ENCODE measurements at regions not wholly inside any gene's neighbourhood (a gene's known extent, or its start where the extent isn't known, plus 50 kb on each side); places are given as distances from the start of the nearest gene placed in this dataset.

GRCh38 chr5:52457810-52458209 lies 329.9 kb upstream of the ITGA1 start:
- Histone ChIP-seq H3K27ac (no peak overlapping the region), H3K4me3 (no peak overlapping the region), H3K36me3 (no peaks in the 10 kb centered on the region), H3K27me3 (replicated peaks; ENCODE audit: insufficient read depth) (no peaks in the 10 kb centered on the region), H3K4me1 (replicated peaks) (no peaks in the 10 kb centered on the region), H3K9me3 (no peaks in the 10 kb centered on the region)
- no peak for DNase-seq (ENCODE audit: low spot score)
- TF ChIP-seq POLR2AphosphoS5 (IDR thresholded peaks at IDR 0.05) = no peak
- no peak for TF ChIP-seq POLR2A (IDR thresholded peaks at IDR 0.05)
- TF ChIP-seq CTCF (IDR thresholded peaks at IDR 0.05) = no peak
- WGBS = 23% methylated on average over 2 of the region's 2 CpGs
- intact Hi-C loops (cut with DNase I) = no loop called here

- WGBS = 35% methylated on average over 4 of the region's 4 CpGs
- H3K36me3 ChIP-seq = no peaks in the 10 kb centered on the region
- no peaks in the 10 kb centered on the region for H3K27me3 ChIP-seq (replicated peaks; ENCODE audit: insufficient read depth)
- H3K9me3 ChIP-seq = no peaks in the 10 kb centered on the region
- no peaks in the 10 kb centered on the region for H3K4me1 ChIP-seq (replicated peaks)
- intact Hi-C loops (cut with DNase I) = no loop called here
- no peak overlapping the region for H3K27ac ChIP-seq
- no peak overlapping the region for H3K4me3 ChIP-seq
- TF ChIP-seq CTCF (IDR thresholded peaks at IDR 0.05) = no peak
- TF ChIP-seq POLR2AphosphoS5 (IDR thresholded peaks at IDR 0.05) = no peak
- no peak for TF ChIP-seq POLR2A (IDR thresholded peaks at IDR 0.05)
- DNase-seq (ENCODE audit: low spot score) = no peak
Measured at GRCh38 chr5:52466113-52466512, 321.6 kb upstream of the ITGA1 start.

- intact Hi-C loops (cut with DNase I) = no loop called here
Measured at GRCh38 chr5:52466749-52467520, 320.8 kb upstream of the ITGA1 start.

GRCh38 chr5:52468976-52469375 lies 318.7 kb upstream of the ITGA1 start:
- TF ChIP-seq CTCF (IDR thresholded peaks at IDR 0.05) (no peak), POLR2AphosphoS5 (IDR thresholded peaks at IDR 0.05) (no peak), POLR2A (IDR thresholded peaks at IDR 0.05) (no peak)
- H3K9me3 ChIP-seq = no peaks in the 10 kb centered on the region
- no peaks in the 10 kb centered on the region for H3K27me3 ChIP-seq (replicated peaks; ENCODE audit: insufficient read depth)
- WGBS = 59% methylated on average over 1 of the region's 1 CpG
- no peak for DNase-seq (ENCODE audit: low spot score)
- no peak overlapping the region for H3K4me3 ChIP-seq
- no peaks in the 10 kb centered on the region for H3K36me3 ChIP-seq
- no peak overlapping the region for H3K27ac ChIP-seq
- intact Hi-C loops (cut with DNase I) = no loop called here
- H3K4me1 ChIP-seq (replicated peaks) = no peaks in the 10 kb centered on the region

More at GRCh38 chr5:52466749-52467520, 320.8 kb upstream of the ITGA1 start:
- H3K27ac ChIP-seq = no peak overlapping the region
- no peaks in the 10 kb centered on the region for H3K4me1 ChIP-seq (replicated peaks)
- WGBS = 67% methylated on average over 7 of the region's 7 CpGs
- DNase-seq (ENCODE audit: low spot score) = no peak
- no peak overlapping the region for H3K4me3 ChIP-seq
- no peaks in the 10 kb centered on the region for H3K27me3 ChIP-seq (replicated peaks; ENCODE audit: insufficient read depth)
- H3K9me3 ChIP-seq = no peaks in the 10 kb centered on the region
- TF ChIP-seq CTCF (IDR thresholded peaks at IDR 0.05) (no peak), POLR2AphosphoS5 (IDR thresholded peaks at IDR 0.05) (no peak), POLR2A (IDR thresholded peaks at IDR 0.05) (no peak)
- H3K36me3 ChIP-seq = no peaks in the 10 kb centered on the region

GRCh38 chr5:52469420-52469819 lies 318.3 kb upstream of the ITGA1 start:
- H3K4me3 ChIP-seq = no peak overlapping the region
- TF ChIP-seq CTCF (IDR thresholded peaks at IDR 0.05) = no peak
- TF ChIP-seq POLR2A (IDR thresholded peaks at IDR 0.05) = no peak
- TF ChIP-seq POLR2AphosphoS5 (IDR thresholded peaks at IDR 0.05) = no peak
- no peaks in the 10 kb centered on the region for H3K36me3 ChIP-seq
- no peak for DNase-seq (ENCODE audit: low spot score)
- WGBS = 55% methylated on average over 5 of the region's 5 CpGs
- intact Hi-C loops (cut with DNase I) = no loop called here
- no peaks in the 10 kb centered on the region for H3K27me3 ChIP-seq (replicated peaks; ENCODE audit: insufficient read depth)
- no peaks in the 10 kb centered on the region for H3K4me1 ChIP-seq (replicated peaks)
- H3K9me3 ChIP-seq = no peaks in the 10 kb centered on the region
- no peak overlapping the region for H3K27ac ChIP-seq

Measured in prostate gland (tissue), 2 donors.